ENCODE measurements at regions not wholly inside any gene's neighbourhood (a gene's known extent, or its start where the extent isn't known, plus 50 kb on each side); places are given as distances from the start of the nearest gene placed in this dataset.
"Not testable (repeated sequence)": the region's sequence is repeated elsewhere in the genome, so short reads cannot be mapped to it uniquely, and the experiment has no call there.

DNA sequence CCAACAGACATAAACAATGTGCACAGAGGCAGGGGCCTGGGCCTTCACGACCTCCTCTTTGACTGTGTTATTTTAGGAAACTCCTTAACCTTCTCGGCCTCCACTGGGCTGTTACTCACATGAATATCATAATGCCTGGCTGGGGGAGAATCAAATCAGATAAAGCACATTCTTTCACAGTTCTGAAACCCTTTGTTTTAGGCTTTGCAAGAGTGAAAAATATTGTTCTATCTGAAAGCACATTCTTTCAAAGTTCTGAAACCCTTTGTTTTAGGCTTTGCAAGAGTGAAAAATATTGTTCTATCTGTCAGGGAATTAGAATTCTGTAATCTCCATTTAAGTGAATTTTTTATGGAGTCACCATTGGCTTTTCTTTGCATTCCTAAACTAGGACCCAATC is 50.7 kb upstream of the SYNDIG1 start:
- H3K9me3 Mint-ChIP-seq (ENCODE audit: insufficient read depth) = peaks cover 9% of the 10 kb centered on the region

GRCh38 chr20:24417485-24417884 is 51.9 kb upstream of the SYNDIG1 start:
- no peaks in the 10 kb centered on the region for H3K4me1 Mint-ChIP-seq (ENCODE audit: low read depth)
- H3K36me3 Mint-ChIP-seq (ENCODE audit: low read depth) = peaks cover 2% of the 10 kb centered on the region
- peaks cover 9% of the 10 kb centered on the region for H3K9me3 Mint-ChIP-seq (ENCODE audit: insufficient read depth)
- no peaks in the 10 kb centered on the region for H3K27me3 Mint-ChIP-seq (ENCODE audit: low read depth)
- H3K4me3 Mint-ChIP-seq = no peak overlapping the region
- CTCF ChIA-PET = no interaction called here
- DNase-seq (no peak), ATAC-seq (no peak)
- POLR2A ChIA-PET = no interaction called here
- H3K27ac Mint-ChIP-seq = no peak overlapping the region

More for the DNA sequence above, 50.7 kb upstream of the SYNDIG1 start:
- DNase-seq (no peak), ATAC-seq (no peak)
- POLR2A ChIA-PET = no interaction called here
- H3K4me3 Mint-ChIP-seq = no peak overlapping the region
- H3K4me1 Mint-ChIP-seq (ENCODE audit: low read depth) = no peaks in the 10 kb centered on the region
- CTCF ChIA-PET = no interaction called here
- H3K36me3 Mint-ChIP-seq (ENCODE audit: low read depth) = peaks cover 2% of the 10 kb centered on the region
- H3K27ac Mint-ChIP-seq = no peak overlapping the region
- no peaks in the 10 kb centered on the region for H3K27me3 Mint-ChIP-seq (ENCODE audit: low read depth)

- ATAC-seq; H3K4me1 Mint-ChIP-seq (ENCODE audit: low read depth); CTCF ChIA-PET; H3K36me3 Mint-ChIP-seq (ENCODE audit: low read depth); H3K9me3 Mint-ChIP-seq (ENCODE audit: insufficient read depth); DNase-seq; H3K4me3 Mint-ChIP-seq; H3K27me3 Mint-ChIP-seq (ENCODE audit: low read depth); POLR2A ChIA-PET; H3K27ac Mint-ChIP-seq: not testable (repeated sequence)
Measured at GRCh38 chr20:24415444-24415843, 54.0 kb upstream of the SYNDIG1 start.

DNA sequence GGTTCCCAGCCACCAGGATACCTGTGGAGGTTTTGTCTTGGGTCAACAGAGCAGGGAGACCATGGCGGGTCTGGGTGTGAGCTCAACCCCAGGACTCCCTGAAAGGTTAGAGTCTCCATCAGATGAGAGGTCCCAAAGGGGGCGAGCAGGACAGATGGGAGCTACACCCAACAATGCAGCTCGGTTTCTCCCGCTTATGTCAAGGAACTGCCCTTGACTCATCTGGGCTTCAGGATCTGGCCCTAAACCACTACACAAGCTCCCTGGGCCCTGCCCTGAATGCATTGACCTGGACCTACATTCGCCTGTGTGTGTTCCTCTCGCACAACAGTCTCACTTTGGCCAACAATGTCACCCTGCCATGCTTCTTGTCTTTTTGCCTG is 57.6 kb upstream of the SYNDIG1 start:
- Mint-ChIP-seq H3K27me3 (ENCODE audit: low read depth) (no peaks in the 10 kb centered on the region), H3K27ac (no peak overlapping the region), H3K4me1 (ENCODE audit: low read depth) (peaks cover 6% of the 10 kb centered on the region), H3K9me3 (ENCODE audit: insufficient read depth) (peaks cover 9% of the 10 kb centered on the region), H3K36me3 (ENCODE audit: low read depth) (peaks cover 5% of the 10 kb centered on the region), H3K4me3 (no peak overlapping the region)
- ChIA-PET POLR2A (no interaction called here), CTCF (interaction anchor here (0.7 kb wide), 1 partner anchor 391 kb away, joined by 3 read pairs; no protein-coding TSS in a partner anchor)
- DNase-seq = no peak
- no peak for ATAC-seq

DNA sequence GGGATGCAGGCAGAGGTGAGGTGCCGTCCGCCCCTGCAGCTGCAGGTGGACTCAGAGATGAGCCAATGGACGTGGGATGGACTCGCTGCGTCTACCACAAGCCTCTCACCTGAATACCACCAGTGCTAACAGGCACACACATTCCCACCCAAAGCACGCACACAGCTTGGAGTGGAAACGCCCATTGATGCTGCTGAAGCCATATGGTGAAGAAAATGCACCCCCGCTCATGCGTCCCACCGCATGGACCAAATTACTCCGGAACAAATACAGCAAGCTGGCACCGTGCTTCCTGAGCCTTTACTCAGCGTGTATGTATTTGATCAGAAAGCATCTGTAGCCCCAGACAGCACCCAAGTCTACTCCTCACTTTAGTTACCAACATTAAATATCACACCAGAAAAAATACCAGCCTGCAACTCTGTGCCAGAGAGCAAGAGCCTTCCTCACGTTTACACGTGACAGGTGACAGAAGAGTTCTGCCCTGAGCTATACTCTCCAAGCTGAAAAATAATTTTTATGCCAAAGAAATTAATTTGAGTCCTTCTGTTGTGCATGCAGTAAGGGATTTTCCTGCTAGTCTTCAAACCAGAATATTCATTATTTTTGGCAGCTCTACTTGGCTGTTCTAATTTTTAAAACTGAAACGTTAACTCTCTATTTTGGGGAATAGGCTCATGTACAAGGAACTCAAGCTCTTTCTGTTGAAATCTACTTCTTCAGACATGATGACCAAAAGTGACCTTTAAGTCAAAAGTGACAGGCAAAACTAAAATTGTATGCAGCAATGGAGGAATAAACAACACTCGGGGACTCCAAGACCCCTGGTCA is 58.2 kb upstream of the SYNDIG1 start:
- Mint-ChIP-seq H3K4me3 (no peak overlapping the region), H3K36me3 (ENCODE audit: low read depth) (peaks cover 9% of the 10 kb centered on the region), H3K27ac (no peak overlapping the region), H3K27me3 (ENCODE audit: low read depth) (no peaks in the 10 kb centered on the region), H3K4me1 (ENCODE audit: low read depth) (peaks cover 13% of the 10 kb centered on the region), H3K9me3 (ENCODE audit: insufficient read depth) (peaks cover 9% of the 10 kb centered on the region)
- ChIA-PET POLR2A (no interaction called here), CTCF (interaction anchor here (0.7 kb wide), 1 partner anchor 390 kb away, joined by 3 read pairs; no protein-coding TSS in a partner anchor)
- DNase-seq = no peak
- ATAC-seq = no peak

DNA sequence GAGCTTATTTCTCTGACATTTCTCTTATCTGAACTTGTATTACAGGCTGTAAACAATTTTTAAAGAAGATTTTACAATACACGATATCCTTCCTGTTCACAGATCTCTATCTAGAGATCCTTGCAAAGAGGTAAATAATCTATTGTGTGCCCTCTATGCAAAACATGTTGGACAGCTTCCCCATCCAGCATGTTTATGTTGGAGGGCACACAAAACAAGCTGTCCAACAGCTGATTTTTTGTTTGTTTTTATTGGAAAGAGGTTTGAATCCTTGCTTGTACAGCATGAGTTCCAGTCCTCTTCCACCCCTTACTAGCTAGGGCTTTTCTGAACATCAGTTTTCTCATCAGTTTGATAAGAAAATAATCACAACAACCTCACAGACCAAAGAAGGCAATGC is 62.3 kb upstream of the SYNDIG1 start:
- no peak for ATAC-seq
- H3K27me3 Mint-ChIP-seq (ENCODE audit: low read depth) = no peaks in the 10 kb centered on the region
- no peak overlapping the region for H3K4me3 Mint-ChIP-seq
- no peaks in the 10 kb centered on the region for H3K9me3 Mint-ChIP-seq (ENCODE audit: insufficient read depth)
- H3K36me3 Mint-ChIP-seq (ENCODE audit: low read depth) = peaks cover 7% of the 10 kb centered on the region
- DNase-seq = no peak
- peak overlapping the region; percentile 85 for H3K27ac Mint-ChIP-seq
- CTCF ChIA-PET = interaction anchor here (2.2 kb wide), 1 partner anchor 18 kb away, joined by 8 read pairs; no protein-coding TSS in a partner anchor
- peaks cover 19% of the 10 kb centered on the region for H3K4me1 Mint-ChIP-seq (ENCODE audit: low read depth)
- POLR2A ChIA-PET = no interaction called here

DNA sequence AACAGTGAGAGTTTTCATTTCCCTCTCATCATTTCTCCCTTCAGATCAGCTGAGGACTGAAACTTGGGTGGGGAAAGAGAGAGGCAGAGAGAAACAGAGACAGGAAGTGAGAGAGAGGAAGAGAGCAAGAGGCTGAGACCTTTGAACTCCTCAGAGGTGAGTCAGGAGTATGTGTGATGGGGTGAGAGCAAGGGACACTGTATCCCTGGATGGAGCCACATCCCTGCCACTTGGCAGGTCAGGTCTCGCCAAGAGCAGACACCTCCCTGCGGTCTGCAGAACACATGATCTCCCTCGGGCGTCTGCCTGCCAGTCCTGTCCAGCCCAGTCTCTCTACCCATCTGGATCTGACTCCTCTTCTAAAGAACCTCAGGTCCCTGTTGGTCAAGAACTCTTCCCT is 62.7 kb upstream of the SYNDIG1 start:
- Mint-ChIP-seq H3K27me3 (ENCODE audit: low read depth) (no peaks in the 10 kb centered on the region), H3K4me3 (peak overlapping the region; percentile 17), H3K36me3 (ENCODE audit: low read depth) (peaks cover 7% of the 10 kb centered on the region), H3K9me3 (ENCODE audit: insufficient read depth) (no peaks in the 10 kb centered on the region), H3K4me1 (ENCODE audit: low read depth) (peaks cover 19% of the 10 kb centered on the region), H3K27ac (peak overlapping the region; percentile 85)
- ChIA-PET POLR2A (no interaction called here), CTCF (interaction anchor here (2.2 kb wide), 1 partner anchor 17 kb away, joined by 8 read pairs; no protein-coding TSS in a partner anchor)
- ATAC-seq (peak; percentile 36), DNase-seq (no peak)

- Mint-ChIP-seq H3K9me3 (ENCODE audit: insufficient read depth) (no peaks in the 10 kb centered on the region), H3K4me3 (no peak overlapping the region), H3K36me3 (ENCODE audit: low read depth) (peaks cover 7% of the 10 kb centered on the region), H3K4me1 (ENCODE audit: low read depth) (peaks cover 19% of the 10 kb centered on the region), H3K27me3 (ENCODE audit: low read depth) (no peaks in the 10 kb centered on the region), H3K27ac (peak overlapping the region; percentile 85)
- ChIA-PET POLR2A (no interaction called here), CTCF (interaction anchor here (2.2 kb wide), 1 partner anchor 17 kb away, joined by 8 read pairs; no protein-coding TSS in a partner anchor)
- no peak for DNase-seq
- no peak for ATAC-seq
Measured at GRCh38 chr20:24406251-24406650, 63.2 kb upstream of the SYNDIG1 start.

DNA sequence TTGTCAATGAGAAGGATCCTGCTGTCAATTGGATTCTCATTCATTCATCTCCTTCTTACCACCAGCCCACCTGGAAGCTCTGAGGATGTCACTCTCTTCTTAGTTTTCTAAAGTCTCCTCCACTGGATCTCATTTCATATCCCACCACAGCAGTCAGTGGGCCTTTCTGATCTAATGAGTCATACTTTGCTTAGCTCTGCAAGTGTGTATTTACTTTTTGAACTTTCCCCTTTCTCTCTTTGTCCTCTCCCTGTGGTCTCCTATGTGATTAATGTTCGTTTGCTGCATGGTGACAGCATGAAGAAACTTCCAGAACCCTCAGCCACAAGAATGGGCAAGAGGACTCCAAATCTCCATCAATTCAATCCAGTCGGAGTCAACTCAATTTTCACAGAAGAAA is 63.6 kb upstream of the SYNDIG1 start:
- H3K4me1 Mint-ChIP-seq (ENCODE audit: low read depth) = peaks cover 19% of the 10 kb centered on the region
- ATAC-seq (no peak), DNase-seq (no peak)
- H3K27ac Mint-ChIP-seq = peak overlapping the region; percentile 13
- no peaks in the 10 kb centered on the region for H3K9me3 Mint-ChIP-seq (ENCODE audit: insufficient read depth)
- H3K36me3 Mint-ChIP-seq (ENCODE audit: low read depth) = peaks cover 7% of the 10 kb centered on the region
- ChIA-PET CTCF (interaction anchor here (2.2 kb wide), 1 partner anchor 16 kb away, joined by 8 read pairs; no protein-coding TSS in a partner anchor), POLR2A (no interaction called here)
- H3K4me3 Mint-ChIP-seq = no peak overlapping the region
- H3K27me3 Mint-ChIP-seq (ENCODE audit: low read depth) = no peaks in the 10 kb centered on the region

- peaks cover 7% of the 10 kb centered on the region for H3K36me3 Mint-ChIP-seq (ENCODE audit: low read depth)
- ATAC-seq (no peak), DNase-seq (no peak)
- ChIA-PET CTCF (no interaction called here), POLR2A (no interaction called here)
- no peak overlapping the region for H3K27ac Mint-ChIP-seq
- no peak overlapping the region for H3K4me3 Mint-ChIP-seq
- no peaks in the 10 kb centered on the region for H3K9me3 Mint-ChIP-seq (ENCODE audit: insufficient read depth)
- H3K4me1 Mint-ChIP-seq (ENCODE audit: low read depth) = peaks cover 19% of the 10 kb centered on the region
- H3K27me3 Mint-ChIP-seq (ENCODE audit: low read depth) = no peaks in the 10 kb centered on the region
Measured at GRCh38 chr20:24403406-24403805, 66.0 kb upstream of the SYNDIG1 start.

DNA sequence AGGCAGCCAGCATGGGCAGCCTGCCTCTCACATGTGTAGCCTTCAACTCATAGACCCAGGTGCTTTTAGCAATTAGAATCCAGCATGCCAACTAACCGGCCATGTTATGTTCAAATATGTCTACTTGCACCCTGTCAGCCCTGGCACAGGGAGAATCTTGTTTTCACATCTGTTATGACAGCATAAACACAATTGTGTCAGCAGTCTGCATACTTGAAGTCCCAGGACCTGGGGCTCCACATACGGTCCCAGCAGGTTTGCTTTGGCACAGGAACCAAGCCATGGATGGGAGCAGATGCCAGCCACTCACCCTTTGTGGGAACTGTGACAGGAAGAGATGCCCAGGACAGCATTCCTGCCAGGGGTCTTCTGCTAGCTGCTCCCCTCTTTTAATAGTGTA is 67.2 kb upstream of the SYNDIG1 start:
- no peak for DNase-seq
- Mint-ChIP-seq H3K4me3 (no peak overlapping the region), H3K27ac (no peak overlapping the region), H3K27me3 (ENCODE audit: low read depth) (no peaks in the 10 kb centered on the region), H3K36me3 (ENCODE audit: low read depth) (peaks cover 7% of the 10 kb centered on the region), H3K9me3 (ENCODE audit: insufficient read depth) (no peaks in the 10 kb centered on the region), H3K4me1 (ENCODE audit: low read depth) (peaks cover 16% of the 10 kb centered on the region)
- no peak for ATAC-seq
- POLR2A ChIA-PET = no interaction called here
- CTCF ChIA-PET = no interaction called here

DNA sequence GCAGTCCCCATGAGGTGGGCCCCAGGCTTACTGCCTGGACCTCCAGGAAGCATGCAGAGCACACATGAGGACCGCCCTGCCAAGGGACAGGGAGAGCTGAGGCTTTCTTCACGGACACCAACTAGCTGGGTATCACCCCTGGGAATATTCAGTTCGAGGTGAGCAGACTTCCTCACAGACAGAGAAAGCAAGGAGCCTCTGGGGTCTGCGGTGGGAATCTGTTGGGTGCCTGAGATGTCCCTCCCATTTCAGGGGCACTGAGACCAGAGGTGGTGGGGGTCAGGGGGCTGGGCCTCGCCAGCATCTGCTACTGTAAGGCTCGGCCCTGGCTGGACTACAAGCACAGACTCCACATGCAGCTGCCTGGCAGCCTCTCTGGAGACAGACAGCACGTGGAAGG is 74.3 kb upstream of the SYNDIG1 start:
- H3K4me3 Mint-ChIP-seq = no peak overlapping the region
- no peaks in the 10 kb centered on the region for H3K36me3 Mint-ChIP-seq (ENCODE audit: low read depth)
- ATAC-seq (no peak), DNase-seq (no peak)
- POLR2A ChIA-PET = interaction anchor here (0.6 kb wide), 1 partner anchor 38 kb away, joined by 4 read pairs; no protein-coding TSS in a partner anchor
- peaks cover 8% of the 10 kb centered on the region for H3K27me3 Mint-ChIP-seq (ENCODE audit: low read depth)
- H3K4me1 Mint-ChIP-seq (ENCODE audit: low read depth) = peaks cover 7% of the 10 kb centered on the region
- CTCF ChIA-PET = no interaction called here
- no peaks in the 10 kb centered on the region for H3K9me3 Mint-ChIP-seq (ENCODE audit: insufficient read depth)
- no peak overlapping the region for H3K27ac Mint-ChIP-seq

Data from activated CD8-positive, alpha-beta T cell treated with anti-CD3 and anti-CD28 coated beads, Interleukin-2, amount 10 ng/mL, durations not matched to agents 7 days and 5 days (primary cell).